ENCODE measurements at regions not wholly inside any gene's neighbourhood (a gene's known extent, or its start where the extent isn't known, plus 50 kb on each side); places are given as distances from the start of the nearest gene placed in this dataset.

GRCh38 chr5:135246605-135246922 lies 152.5 kb downstream of the MACROH2A1 start:
- no peak for TF ChIP-seq POLR2A (IDR thresholded peaks at IDR 0.05)
- TF ChIP-seq POLR2AphosphoS5 (IDR thresholded peaks at IDR 0.05), result no peak

All from breast epithelium (tissue), 3 donors.